ENCODE measurements at regions not wholly inside any gene's neighbourhood (a gene's known extent, or its start where the extent isn't known, plus 50 kb on each side); places are given as distances from the start of the nearest gene placed in this dataset.
"Not testable (repeated sequence)": the region's sequence is repeated elsewhere in the genome, so short reads cannot be mapped to it uniquely, and the experiment has no call there.

- H3K4me3 ChIP-seq (ENCODE audit: low read length); DNase-seq (ENCODE audit: low read depth): not testable (repeated sequence)
Observed at GRCh38 chr1:120357046-120357445, 57.8 kb upstream of the NBPF8 start.

- DNase-seq (ENCODE audit: low read depth) = peak; percentile 0
- TF ChIP-seq, protein P1, sequence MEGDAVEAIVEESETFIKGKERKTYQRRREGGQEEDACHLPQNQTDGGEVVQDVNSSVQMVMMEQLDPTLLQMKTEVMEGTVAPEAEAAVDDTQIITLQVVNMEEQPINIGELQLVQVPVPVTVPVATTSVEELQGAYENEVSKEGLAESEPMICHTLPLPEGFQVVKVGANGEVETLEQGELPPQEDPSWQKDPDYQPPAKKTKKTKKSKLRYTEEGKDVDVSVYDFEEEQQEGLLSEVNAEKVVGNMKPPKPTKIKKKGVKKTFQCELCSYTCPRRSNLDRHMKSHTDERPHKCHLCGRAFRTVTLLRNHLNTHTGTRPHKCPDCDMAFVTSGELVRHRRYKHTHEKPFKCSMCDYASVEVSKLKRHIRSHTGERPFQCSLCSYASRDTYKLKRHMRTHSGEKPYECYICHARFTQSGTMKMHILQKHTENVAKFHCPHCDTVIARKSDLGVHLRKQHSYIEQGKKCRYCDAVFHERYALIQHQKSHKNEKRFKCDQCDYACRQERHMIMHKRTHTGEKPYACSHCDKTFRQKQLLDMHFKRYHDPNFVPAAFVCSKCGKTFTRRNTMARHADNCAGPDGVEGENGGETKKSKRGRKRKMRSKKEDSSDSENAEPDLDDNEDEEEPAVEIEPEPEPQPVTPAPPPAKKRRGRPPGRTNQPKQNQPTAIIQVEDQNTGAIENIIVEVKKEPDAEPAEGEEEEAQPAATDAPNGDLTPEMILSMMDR (conservative IDR thresholded peaks at IDR 0.05; ENCODE audit: low read depth, low read length) = peak; percentile 12
- H3K4me3 ChIP-seq (ENCODE audit: low read length) = not testable (repeated sequence)
Observed at GRCh38 chr1:120356170-120356569, 58.7 kb upstream of the NBPF8 start.

DNA sequence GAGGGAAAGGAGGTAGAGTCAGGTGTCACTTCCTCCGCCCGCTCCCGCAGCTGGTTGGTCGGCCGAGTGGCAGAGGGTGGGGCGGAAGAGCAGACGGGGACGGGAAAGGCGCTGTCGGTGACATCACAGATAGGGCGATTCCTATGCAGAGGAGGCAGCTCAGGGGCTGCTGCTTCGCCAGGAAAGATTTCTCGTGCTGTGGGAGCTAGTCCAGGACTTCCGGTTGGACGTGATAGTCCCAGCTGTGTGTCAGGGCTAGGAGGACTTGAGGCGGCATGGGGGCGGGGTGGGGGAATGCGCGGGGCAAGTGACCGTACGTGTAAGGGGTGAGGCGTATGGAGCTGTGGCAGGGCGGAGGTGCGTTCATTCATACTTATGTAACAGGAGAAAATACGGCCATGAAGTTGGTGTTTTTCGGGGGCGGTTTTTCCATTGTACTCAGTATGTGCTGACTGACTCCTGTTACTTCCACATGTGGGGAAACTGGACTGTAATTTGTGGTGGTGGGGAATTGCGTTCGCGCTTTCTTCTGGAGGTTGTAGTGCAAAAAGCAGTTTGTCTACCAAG, 60.1 kb upstream of the NBPF8 start:
- peak; percentile 39 for DNase-seq (ENCODE audit: low read depth)
- peak overlapping the region; percentile 38 for H3K4me3 ChIP-seq (ENCODE audit: low read length)

- peak overlapping the region; percentile 17 for H3K4me3 ChIP-seq (ENCODE audit: low read length)
- not testable (repeated sequence) for DNase-seq (ENCODE audit: low read depth)
Observed at GRCh38 chr1:120342231-120343073, 72.4 kb upstream of the NBPF8 start.

DNA sequence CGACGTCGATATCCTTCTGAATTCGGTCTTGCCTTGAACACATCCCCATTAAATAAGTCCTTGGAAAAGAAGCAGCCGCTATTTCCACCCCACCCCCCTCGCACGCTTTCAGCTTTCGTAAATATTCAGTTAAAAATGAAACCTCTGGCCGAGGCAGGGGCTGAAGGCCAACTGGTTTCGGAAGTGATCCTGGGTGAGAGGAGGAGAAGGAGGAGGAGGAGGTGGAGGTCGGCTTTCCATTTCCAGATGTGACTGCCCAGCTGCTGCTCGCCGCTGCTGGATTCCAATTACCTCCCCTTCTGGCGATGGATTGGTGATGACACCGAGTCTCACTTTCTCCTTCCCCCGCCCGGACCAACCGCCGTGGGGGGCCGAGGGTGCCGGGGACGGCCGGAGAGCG, 73.1 kb upstream of the NBPF8 start:
- DNase-seq (ENCODE audit: low read depth) = not testable (repeated sequence)
- peak overlapping the region; percentile 45 for H3K4me3 ChIP-seq (ENCODE audit: low read length)

- not testable (repeated sequence) for DNase-seq (ENCODE audit: low read depth)
- H3K4me3 ChIP-seq (ENCODE audit: low read length) = peak overlapping the region; percentile 45
Observed at GRCh38 chr1:120340838-120341751, 73.7 kb upstream of the NBPF8 start.

- not testable (repeated sequence) for DNase-seq (ENCODE audit: low read depth); H3K4me3 ChIP-seq (ENCODE audit: low read length)
Observed at GRCh38 chr1:120315738-120316137, 99.1 kb upstream of the NBPF8 start.

DNA sequence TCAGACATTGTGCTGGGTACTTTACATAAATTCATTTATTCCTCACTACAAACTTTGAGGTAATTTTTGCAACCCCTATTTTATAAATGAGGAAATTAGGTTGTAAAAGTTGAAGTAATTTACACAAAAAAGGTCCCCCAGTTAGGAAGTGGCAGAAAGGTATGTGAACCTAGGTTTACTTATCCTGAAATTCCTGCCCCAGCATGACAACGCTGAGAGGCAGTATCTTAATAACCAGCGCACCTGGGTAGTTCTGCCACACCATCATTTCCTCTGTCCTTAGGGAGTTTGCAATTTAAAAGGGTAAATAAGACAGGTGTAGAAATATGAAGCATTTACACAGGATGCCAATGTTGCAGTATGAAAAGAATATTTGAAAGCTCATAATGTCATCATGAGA, 102.9 kb upstream of the NBPF8 start:
- DNase-seq (ENCODE audit: low read depth); H3K4me3 ChIP-seq (ENCODE audit: low read length): not testable (repeated sequence)

- not testable (repeated sequence) for DNase-seq (ENCODE audit: low read depth); H3K4me3 ChIP-seq (ENCODE audit: low read length)
Observed at GRCh38 chr1:120308940-120309578, 105.8 kb upstream of the NBPF8 start.

- not testable (repeated sequence) for DNase-seq (ENCODE audit: low read depth); H3K4me3 ChIP-seq (ENCODE audit: low read length)
Observed at GRCh38 chr1:120305046-120305445, 109.8 kb upstream of the NBPF8 start.

DNA sequence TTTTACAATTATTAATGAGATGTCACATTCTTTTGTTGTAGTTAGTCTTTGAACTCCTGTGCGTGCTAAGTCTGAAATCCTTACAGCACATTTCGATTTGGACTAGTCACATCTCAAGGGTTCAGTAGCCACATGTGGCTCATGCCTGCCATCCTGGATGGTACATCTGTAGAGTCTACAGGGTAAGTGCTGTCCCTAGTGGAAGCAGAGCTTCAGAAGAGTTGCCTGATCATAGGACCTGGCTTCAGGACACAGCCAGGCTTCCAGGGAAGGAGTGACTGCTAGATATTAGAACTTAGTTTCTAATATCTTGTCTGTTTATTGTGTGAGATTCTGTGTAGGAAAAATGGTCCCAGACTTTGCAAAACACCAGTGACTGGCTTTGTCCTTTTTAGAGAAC, 110.5 kb upstream of the NBPF8 start:
- H3K4me3 ChIP-seq (ENCODE audit: low read length); DNase-seq (ENCODE audit: low read depth): not testable (repeated sequence)

DNA sequence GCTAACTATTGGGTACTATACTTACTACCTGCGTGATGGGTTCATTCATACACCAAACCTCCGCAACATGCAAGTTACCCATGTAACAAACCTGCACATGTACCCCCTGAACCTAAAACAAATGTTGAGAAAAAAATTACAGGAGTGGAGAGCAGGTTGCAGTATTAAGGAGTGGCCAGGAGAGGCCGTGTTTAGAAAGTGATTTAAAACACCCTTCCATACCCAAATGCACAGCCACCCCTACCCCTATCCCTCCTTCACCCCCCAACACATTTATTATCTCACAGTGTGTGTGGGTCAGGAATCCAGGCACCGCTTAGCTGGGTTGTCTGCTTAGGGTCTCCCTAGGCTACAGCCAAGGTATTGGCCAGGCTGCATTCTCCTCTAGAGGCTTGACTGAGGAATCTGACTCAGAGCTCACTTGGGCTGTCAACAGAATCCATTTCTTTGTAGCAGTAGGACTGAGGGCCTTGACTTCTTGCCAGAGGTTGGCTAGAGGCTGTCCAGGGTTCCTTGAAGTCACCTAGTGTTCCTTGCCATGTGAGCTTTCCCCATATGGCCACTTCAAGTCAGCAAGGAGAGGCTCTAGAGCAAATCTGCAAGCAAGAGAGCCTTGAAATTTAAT, 115.3 kb upstream of the NBPF8 start:
- not testable (repeated sequence) for H3K4me3 ChIP-seq (ENCODE audit: low read length); DNase-seq (ENCODE audit: low read depth)

DNA sequence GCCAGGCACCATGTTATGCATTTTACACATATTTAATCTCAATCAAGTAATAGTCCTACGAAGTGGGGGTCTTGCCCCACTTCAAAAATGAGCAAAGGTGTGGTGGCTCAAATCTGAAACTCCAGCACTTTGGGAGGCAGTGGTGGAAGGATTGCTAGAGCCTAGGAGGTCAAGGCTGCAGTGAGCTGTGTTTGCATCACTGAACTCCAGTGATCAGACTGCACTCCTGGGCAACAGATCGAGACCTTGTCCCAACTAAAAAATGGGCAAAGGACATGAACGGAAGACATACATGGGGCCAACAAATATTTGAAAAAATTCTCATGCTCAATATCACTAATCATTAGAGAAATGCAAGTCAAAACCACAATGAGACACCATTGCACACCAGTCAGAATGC, 116.3 kb upstream of the NBPF8 start:
- DNase-seq (ENCODE audit: low read depth) = not testable (repeated sequence)

GRCh38 chr1:120297345-120297953, 117.4 kb upstream of the NBPF8 start:
- H3K4me3 ChIP-seq (ENCODE audit: low read length); DNase-seq (ENCODE audit: low read depth): not testable (repeated sequence)

More for the DNA sequence above, 116.3 kb upstream of the NBPF8 start:
- not testable (repeated sequence) for H3K4me3 ChIP-seq (ENCODE audit: low read length)

DNA sequence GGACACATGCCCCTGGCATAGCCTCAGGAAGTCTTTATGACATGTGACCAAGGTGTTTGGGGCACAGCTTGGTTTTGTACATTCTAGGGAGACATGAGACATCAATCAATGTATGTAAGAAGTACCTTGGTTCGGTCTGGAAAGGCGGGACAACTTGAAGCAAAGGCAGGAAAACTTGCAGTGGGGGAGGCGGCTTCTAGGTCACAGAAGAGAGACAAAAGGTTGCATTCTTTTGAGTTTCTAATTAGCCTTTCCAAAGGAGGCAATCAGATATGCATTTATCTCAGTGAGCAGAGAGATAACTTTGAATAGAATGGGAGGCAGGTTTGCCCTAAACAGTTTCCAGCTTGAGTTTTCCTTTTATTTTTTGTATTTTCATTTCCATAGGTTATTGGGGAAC, 113.8 kb upstream of the SEC22B start:
- H3K4me3 ChIP-seq (ENCODE audit: low read length); DNase-seq (ENCODE audit: low read depth): not testable (repeated sequence)

DNA sequence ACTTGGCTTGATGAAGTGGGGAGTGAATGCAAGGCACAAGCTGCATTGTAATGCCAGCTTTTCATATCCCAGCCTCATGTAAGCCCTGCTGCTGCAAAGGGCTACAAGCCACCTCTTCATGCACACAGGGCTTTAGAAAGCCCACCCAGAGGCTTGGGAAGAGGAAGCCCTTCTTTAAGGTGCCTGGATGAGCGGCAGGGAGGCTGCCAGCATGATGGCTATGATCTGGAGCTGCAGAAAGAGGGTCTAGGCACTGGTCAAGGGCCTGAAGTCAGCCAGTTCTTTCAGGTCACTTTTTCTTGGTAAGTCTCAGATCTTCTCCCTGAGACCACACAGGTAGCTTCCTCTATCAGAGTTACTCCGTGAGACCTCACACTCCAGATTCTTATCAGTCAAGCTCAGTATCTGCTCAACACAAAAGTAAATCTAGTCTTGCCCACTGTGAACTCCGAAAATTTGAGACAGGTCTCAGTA, 113.3 kb upstream of the SEC22B start:
- not testable (repeated sequence) for H3K4me3 ChIP-seq (ENCODE audit: low read length); DNase-seq (ENCODE audit: low read depth)

Data from retinal pigment epithelial cell (primary cell).